GM21390 (cell line): ENCODE measurements at regions not wholly inside any gene's neighbourhood (a gene's known extent, or its start where the extent isn't known, plus 50 kb on each side); places are given as distances from the start of the nearest gene placed in this dataset.

ENCODE experiments used
- ATAC-seq: cut with Tn5 transposase; IDR thresholded peaks from one replicate; pipeline ENCODE4 v1.9.1; 2021; ENCODE audit not compliant: unreplicated experiment

GRCh38 chr5:135235551-135236227, 163.3 kb downstream of the MACROH2A1 start:
- ATAC-seq, result no peak

GRCh38 chr5:135234666-135235401, 164.2 kb downstream of the MACROH2A1 start:
- ATAC-seq, result no peak

- ATAC-seq, result no peak
Measured at GRCh38 chr5:135234242-135234641, 164.8 kb downstream of the MACROH2A1 start.

- no peak for ATAC-seq
Measured at GRCh38 chr5:135233477-135233876, 165.6 kb downstream of the MACROH2A1 start.

GRCh38 chr5:135232958-135233357, 166.1 kb downstream of the MACROH2A1 start:
- no peak for ATAC-seq

GRCh38 chr5:135231289-135231688, 167.7 kb downstream of the MACROH2A1 start:
- no peak for ATAC-seq

GRCh38 chr5:135230251-135230925, 168.6 kb downstream of the MACROH2A1 start:
- ATAC-seq, result no peak

- no peak for ATAC-seq
Measured at GRCh38 chr5:135229679-135230132, 169.3 kb downstream of the MACROH2A1 start.

- ATAC-seq, result no peak
Measured at GRCh38 chr5:135229122-135229521, 169.9 kb downstream of the MACROH2A1 start.

- no peak for ATAC-seq
Measured at GRCh38 chr5:135228222-135228621, 170.8 kb downstream of the MACROH2A1 start.

- ATAC-seq, result no peak
Measured at GRCh38 chr5:135227064-135228022, 171.7 kb downstream of the MACROH2A1 start.

- no peak for ATAC-seq
Measured at GRCh38 chr5:135225856-135226560, 173.0 kb downstream of the MACROH2A1 start.

- ATAC-seq, result no peak
Measured at GRCh38 chr5:135223891-135224625, 175.0 kb downstream of the MACROH2A1 start.

- ATAC-seq, result no peak
Measured at GRCh38 chr5:135223404-135223803, 175.6 kb downstream of the MACROH2A1 start.

- ATAC-seq, result no peak
Measured at GRCh38 chr5:135222771-135223170, 176.3 kb downstream of the MACROH2A1 start.

- ATAC-seq, result no peak
Measured at GRCh38 chr5:135222171-135222681, 176.8 kb downstream of the MACROH2A1 start.

GRCh38 chr5:135221696-135222095, 177.3 kb downstream of the MACROH2A1 start:
- ATAC-seq, result no peak

GRCh38 chr5:135221187-135221473, 177.9 kb downstream of the MACROH2A1 start:
- ATAC-seq, result no peak

- no peak for ATAC-seq
Measured at GRCh38 chr5:135220394-135221186, 178.4 kb downstream of the MACROH2A1 start.
